ENCODE measurements at regions not wholly inside any gene's neighbourhood (a gene's known extent, or its start where the extent isn't known, plus 50 kb on each side); places are given as distances from the start of the nearest gene placed in this dataset.

GRCh38 chr3:150144191-150144708, 173.6 kb upstream of the PFN2 start:
- TF ChIP-seq CTCF (conservative IDR thresholded peaks at IDR 0.05; ENCODE audit: low read depth, low read length) (no peak), EZH2 (IDR thresholded peaks at IDR 0.05; ENCODE audit: borderline replicate concordance, low read depth, low read length, poor library complexity, severe bottlenecking) (no peak)
